SK-N-MC (cell line): ENCODE measurements at regions not wholly inside any gene's neighbourhood (a gene's known extent, or its start where the extent isn't known, plus 50 kb on each side); places are given as distances from the start of the nearest gene placed in this dataset.

Experiments
- DNase-seq: peaks from one replicate; pipeline ENCODE4 v3.0.0-alpha.2; 2011; ENCODE audit warnings: low read depth, low spot score
- H3K27ac ChIP-seq: fragments of 200-600 bp; sonication (generic); 2 replicates; pipeline ENCODE4 v1.5.1; 2016; ENCODE audit warnings: mixed run types
- H3K36me3 ChIP-seq: fragments of 200-600 bp; sonication (generic); 2 replicates; pipeline ENCODE4 v1.6.1; 2017; ENCODE audit warnings: antibody characterized with exemption, low read length, mixed read lengths; ENCODE audit not compliant: insufficient read depth
- H3K4me3 ChIP-seq: fragments of 200-600 bp; sonication (generic); 2 replicates; pipeline ENCODE4 v1.5.1; 2016
- H3K9ac ChIP-seq: fragments of 200-600 bp; sonication (generic); 2 replicates; pipeline ENCODE4 v1.8.0; 2017; ENCODE audit warnings: mixed run types, mixed read lengths; ENCODE audit not compliant: insufficient read length
- H3K9me3 ChIP-seq: fragments of 200-600 bp; sonication (generic); 2 replicates; pipeline ENCODE4 v1.6.1; 2017; ENCODE audit warnings: low read depth, mild to moderate bottlenecking, antibody characterized with exemption, low read length, moderate library complexity, mixed read lengths
- EZH2 ChIP-seq: fragments of 200-600 bp; sonication (generic); IDR thresholded peaks from one replicate; pipeline ENCODE4 v1.6.1; 2017; ENCODE audit warnings: antibody characterized with exemption
- FOXP2 ChIP-seq: optimal IDR thresholded peaks from 2 replicates; pipeline ENCODE3; 2011; ENCODE audit warnings: mild to moderate bottlenecking, moderate library complexity; ENCODE audit not compliant: insufficient read depth; ENCODE audit errors: extremely low read length, control extremely low read depth
- POLR2AphosphoS5 ChIP-seq: IDR thresholded peaks from 2 replicates; pipeline ENCODE4 v1.6.1; 2012; ENCODE audit warnings: mild to moderate bottlenecking, low read depth, low read length, borderline replicate concordance

- H3K9ac ChIP-seq: no peak overlapping the region
- no peak overlapping the region for H3K4me3 ChIP-seq
- TF ChIP-seq EZH2 (no peak), POLR2AphosphoS5 (no peak)
- no peak for DNase-seq
- no peaks in the 10 kb centered on the region for H3K9me3 ChIP-seq
- H3K36me3 ChIP-seq: no peaks in the 10 kb centered on the region
- no peak overlapping the region for H3K27ac ChIP-seq
Observed at GRCh38 chr9:107554636-107555035, 65.1 kb upstream of the KLF4 start.

GRCh38 chr9:107548298-107549142, 59.0 kb upstream of the KLF4 start:
- H3K9me3 ChIP-seq: no peaks in the 10 kb centered on the region
- DNase-seq: no peak
- TF ChIP-seq FOXP2 (no peak), EZH2 (no peak), POLR2AphosphoS5 (no peak)
- H3K36me3 ChIP-seq: no peaks in the 10 kb centered on the region
- H3K4me3 ChIP-seq: no peak overlapping the region
- no peak overlapping the region for H3K9ac ChIP-seq
- no peak overlapping the region for H3K27ac ChIP-seq

- H3K4me3 ChIP-seq: no peak overlapping the region
- DNase-seq: no peak
- TF ChIP-seq FOXP2 (no peak), POLR2AphosphoS5 (no peak), EZH2 (no peak)
- H3K9me3 ChIP-seq: no peaks in the 10 kb centered on the region
- no peaks in the 10 kb centered on the region for H3K36me3 ChIP-seq
- no peak overlapping the region for H3K9ac ChIP-seq
- H3K27ac ChIP-seq: no peak overlapping the region
Observed at GRCh38 chr9:107547772-107548297, 58.3 kb upstream of the KLF4 start.

DNA sequence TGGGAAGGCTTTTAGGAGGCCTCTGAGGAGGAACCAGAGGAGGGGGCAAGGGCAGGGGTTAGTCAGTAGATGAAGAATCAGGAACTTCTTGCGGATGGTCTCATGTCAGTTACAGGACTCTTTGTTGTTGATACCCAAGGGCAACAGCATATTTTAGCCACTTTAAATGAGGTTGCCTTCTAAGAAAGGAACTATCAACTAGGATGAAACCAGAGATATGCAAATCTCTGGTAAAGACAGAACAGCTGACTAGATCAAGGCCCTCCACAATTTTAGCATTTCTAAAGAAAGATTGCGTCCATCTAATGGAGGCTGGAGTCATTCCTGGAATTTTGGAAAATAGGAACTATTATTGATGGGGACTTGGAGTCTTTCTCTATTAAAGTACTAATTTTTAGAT, 57.7 kb upstream of the KLF4 start:
- no peaks in the 10 kb centered on the region for H3K9me3 ChIP-seq
- TF ChIP-seq FOXP2: no peak
- no peak for TF ChIP-seq EZH2
- TF ChIP-seq POLR2AphosphoS5: no peak
- no peak overlapping the region for H3K4me3 ChIP-seq
- DNase-seq: no peak
- H3K9ac ChIP-seq: no peak overlapping the region
- no peaks in the 10 kb centered on the region for H3K36me3 ChIP-seq
- H3K27ac ChIP-seq: no peak overlapping the region

GRCh38 chr9:107546859-107547258, 57.3 kb upstream of the KLF4 start:
- H3K27ac ChIP-seq: no peak overlapping the region
- TF ChIP-seq POLR2AphosphoS5 (no peak), EZH2 (no peak), FOXP2 (no peak)
- DNase-seq: no peak
- no peaks in the 10 kb centered on the region for H3K36me3 ChIP-seq
- H3K9ac ChIP-seq: no peak overlapping the region
- H3K9me3 ChIP-seq: no peaks in the 10 kb centered on the region
- H3K4me3 ChIP-seq: no peak overlapping the region

DNA sequence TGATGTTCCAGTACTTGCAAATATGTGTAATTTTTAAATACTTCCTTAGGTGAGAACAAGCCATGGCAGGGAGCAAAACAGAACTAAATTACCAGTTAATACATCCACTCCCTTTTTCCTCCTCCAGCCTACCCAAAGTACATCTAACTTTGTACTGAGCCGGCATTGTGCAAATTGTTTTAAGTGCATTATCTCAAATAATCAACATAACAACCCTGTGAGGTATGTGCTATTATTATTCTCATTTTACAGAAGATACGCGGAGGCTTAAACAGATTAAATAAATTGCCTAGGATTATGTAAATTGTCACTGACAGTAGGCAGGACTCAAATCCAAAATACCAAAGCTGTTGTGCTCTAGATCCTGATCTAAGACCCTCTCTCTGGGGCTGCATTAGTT, 55.5 kb upstream of the KLF4 start:
- H3K9ac ChIP-seq: no peak overlapping the region
- no peaks in the 10 kb centered on the region for H3K36me3 ChIP-seq
- H3K9me3 ChIP-seq: no peaks in the 10 kb centered on the region
- DNase-seq: no peak
- no peak overlapping the region for H3K4me3 ChIP-seq
- TF ChIP-seq POLR2AphosphoS5 (no peak), EZH2 (no peak), FOXP2 (no peak)
- H3K27ac ChIP-seq: no peak overlapping the region

GRCh38 chr9:107542411-107543157, 53.0 kb upstream of the KLF4 start:
- TF ChIP-seq EZH2: no peak
- TF ChIP-seq FOXP2: no peak
- TF ChIP-seq POLR2AphosphoS5: no peak
- no peak overlapping the region for H3K4me3 ChIP-seq
- no peak overlapping the region for H3K27ac ChIP-seq
- no peaks in the 10 kb centered on the region for H3K36me3 ChIP-seq
- no peak for DNase-seq
- H3K9ac ChIP-seq: no peak overlapping the region
- no peaks in the 10 kb centered on the region for H3K9me3 ChIP-seq

DNA sequence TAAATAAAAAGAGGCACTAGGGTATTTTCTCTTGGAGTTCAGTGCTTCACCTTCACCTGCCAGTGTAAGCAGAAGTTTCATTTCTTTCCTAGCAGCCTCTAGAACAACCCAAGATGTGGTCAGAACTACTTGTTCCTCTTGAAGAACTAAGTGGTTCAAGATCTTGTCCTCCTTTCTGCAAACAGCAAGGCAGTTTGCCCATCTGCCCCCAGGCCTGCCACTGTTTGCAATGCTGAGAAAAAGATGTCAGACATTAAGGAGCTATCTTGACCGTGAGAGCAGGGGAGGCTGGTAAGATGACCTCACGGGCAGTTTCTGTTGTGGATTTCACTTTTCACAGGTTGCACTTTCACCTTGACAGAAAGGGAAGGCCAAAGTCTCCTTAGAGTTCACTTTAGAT, 52.0 kb upstream of the KLF4 start:
- DNase-seq: no peak
- Histone ChIP-seq H3K9ac (no peak overlapping the region), H3K4me3 (no peak overlapping the region), H3K9me3 (no peaks in the 10 kb centered on the region), H3K27ac (no peak overlapping the region), H3K36me3 (no peaks in the 10 kb centered on the region)
- no peak for TF ChIP-seq FOXP2
- TF ChIP-seq POLR2AphosphoS5: no peak
- TF ChIP-seq EZH2: no peak
